HFF-Myc (cell line): ENCODE measurements at regions not wholly inside any gene's neighbourhood (a gene's known extent, or its start where the extent isn't known, plus 50 kb on each side); places are given as distances from the start of the nearest gene placed in this dataset.

ENCODE experiments used
- DNase-seq: peaks from one replicate; pipeline ENCODE4 v3.0.0-alpha.2; 2011; ENCODE audit warnings: low read depth; ENCODE audit errors: extremely low read depth
- H3K4me3 ChIP-seq: replicated peaks from 2 replicates; pipeline ENCODE4 v1.5.1; 2011; ENCODE audit warnings: low read depth, mild to moderate bottlenecking, control low read depth, low read length
- CTCF ChIP-seq: IDR thresholded peaks from 2 replicates; pipeline ENCODE4 v1.5.1; 2012; ENCODE audit warnings: mild to moderate bottlenecking, low read depth, low read length, control low read depth; ENCODE audit errors: missing control alignments

GRCh38 chr14:42673963-42674362 lies 1067.3 kb downstream of the LRFN5 start:
- no peak for TF ChIP-seq CTCF
- no peak for DNase-seq

GRCh38 chr14:42671636-42672035 lies 1065.0 kb downstream of the LRFN5 start:
- H3K4me3 ChIP-seq: no peak overlapping the region
- DNase-seq: no peak
- no peak for TF ChIP-seq CTCF

More at GRCh38 chr14:42673963-42674362, 1067.3 kb downstream of the LRFN5 start:
- no peak overlapping the region for H3K4me3 ChIP-seq

GRCh38 chr14:42665083-42665482 lies 1058.4 kb downstream of the LRFN5 start:
- H3K4me3 ChIP-seq: no peak overlapping the region
- no peak for TF ChIP-seq CTCF
- DNase-seq: no peak

GRCh38 chr14:42664190-42664589 lies 1057.5 kb downstream of the LRFN5 start:
- no peak for TF ChIP-seq CTCF
- DNase-seq: no peak
- no peak overlapping the region for H3K4me3 ChIP-seq

- DNase-seq: no peak
- TF ChIP-seq CTCF: no peak
- no peak overlapping the region for H3K4me3 ChIP-seq
Measured at GRCh38 chr14:42654707-42655106, 1048.0 kb downstream of the LRFN5 start.

- no peak overlapping the region for H3K4me3 ChIP-seq
- no peak for TF ChIP-seq CTCF
- no peak for DNase-seq
Measured at GRCh38 chr14:42642787-42643186, 1036.1 kb downstream of the LRFN5 start.

GRCh38 chr14:42633504-42634095 lies 1026.9 kb downstream of the LRFN5 start:
- no peak for DNase-seq
- no peak overlapping the region for H3K4me3 ChIP-seq
- TF ChIP-seq CTCF: no peak
